ENCODE measurements at regions not wholly inside any gene's neighbourhood (a gene's known extent, or its start where the extent isn't known, plus 50 kb on each side); places are given as distances from the start of the nearest gene placed in this dataset.

GRCh38 chr6:22363166-22363713 lies 66.4 kb upstream of the PRL start:
- TF ChIP-seq POLR2A (IDR thresholded peaks at IDR 0.05) = no peak
- TF ChIP-seq, protein P1, sequence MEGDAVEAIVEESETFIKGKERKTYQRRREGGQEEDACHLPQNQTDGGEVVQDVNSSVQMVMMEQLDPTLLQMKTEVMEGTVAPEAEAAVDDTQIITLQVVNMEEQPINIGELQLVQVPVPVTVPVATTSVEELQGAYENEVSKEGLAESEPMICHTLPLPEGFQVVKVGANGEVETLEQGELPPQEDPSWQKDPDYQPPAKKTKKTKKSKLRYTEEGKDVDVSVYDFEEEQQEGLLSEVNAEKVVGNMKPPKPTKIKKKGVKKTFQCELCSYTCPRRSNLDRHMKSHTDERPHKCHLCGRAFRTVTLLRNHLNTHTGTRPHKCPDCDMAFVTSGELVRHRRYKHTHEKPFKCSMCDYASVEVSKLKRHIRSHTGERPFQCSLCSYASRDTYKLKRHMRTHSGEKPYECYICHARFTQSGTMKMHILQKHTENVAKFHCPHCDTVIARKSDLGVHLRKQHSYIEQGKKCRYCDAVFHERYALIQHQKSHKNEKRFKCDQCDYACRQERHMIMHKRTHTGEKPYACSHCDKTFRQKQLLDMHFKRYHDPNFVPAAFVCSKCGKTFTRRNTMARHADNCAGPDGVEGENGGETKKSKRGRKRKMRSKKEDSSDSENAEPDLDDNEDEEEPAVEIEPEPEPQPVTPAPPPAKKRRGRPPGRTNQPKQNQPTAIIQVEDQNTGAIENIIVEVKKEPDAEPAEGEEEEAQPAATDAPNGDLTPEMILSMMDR (IDR thresholded peaks at IDR 0.05) = no peak
